ENCODE measurements at regions not wholly inside any gene's neighbourhood (a gene's known extent, or its start where the extent isn't known, plus 50 kb on each side); places are given as distances from the start of the nearest gene placed in this dataset.
A peak's percentile ranks its signal among the peaks of the same experiment; 100 is the strongest.

- TF ChIP-seq TSHZ1 (tag by site-specific recombination; IDR thresholded peaks at IDR 0.05; ENCODE audit: borderline replicate concordance) (no peak), BCL11B (tag by site-specific recombination; IDR thresholded peaks at IDR 0.05; ENCODE audit: low read depth) (peak; percentile 52; the same call in 1 of the 2 replicates), ZNF791 (tag by site-specific recombination; IDR thresholded peaks at IDR 0.05) (no peak), ZNF658 (tag by site-specific recombination; IDR thresholded peaks at IDR 0.05) (no peak), HOXC10 (CRISPR knock-in tag; IDR thresholded peaks at IDR 0.05) (no peak), ZNF292 (tag by site-specific recombination; IDR thresholded peaks at IDR 0.05; ENCODE audit: borderline replicate concordance, low read depth) (no peak), ATF2 (tag by site-specific recombination; IDR thresholded peaks at IDR 0.05; ENCODE audit: low read depth) (peak; percentile 80), WT1 (tag by site-specific recombination; IDR thresholded peaks at IDR 0.05) (peak; percentile 68), GLI4 (tag by site-specific recombination; IDR thresholded peaks at IDR 0.05) (no peak), ZNF837 (tag by site-specific recombination; IDR thresholded peaks at IDR 0.05) (no peak), ZNF221 (tag by site-specific recombination; IDR thresholded peaks at IDR 0.05; ENCODE audit: borderline replicate concordance) (no peak), ZNF175 (tag by site-specific recombination; IDR thresholded peaks at IDR 0.05) (no peak), SCRT1 (tag by site-specific recombination; IDR thresholded peaks at IDR 0.05; ENCODE audit: borderline replicate concordance) (no peak), ZNF510 (tag by site-specific recombination; IDR thresholded peaks at IDR 0.05; ENCODE audit: insufficient replicate concordance) (no peak), ZNF157 (tag by site-specific recombination; IDR thresholded peaks at IDR 0.05) (no peak), ZNF768 (tag by site-specific recombination; IDR thresholded peaks at IDR 0.05) (no peak), ZFP3 (tag by site-specific recombination; IDR thresholded peaks at IDR 0.05; ENCODE audit: low read depth) (no peak), ZNF404 (tag by site-specific recombination; IDR thresholded peaks at IDR 0.05) (no peak), ZNF747 (tag by site-specific recombination; IDR thresholded peaks at IDR 0.05) (no peak), HOXA7 (CRISPR knock-in tag; IDR thresholded peaks at IDR 0.05; ENCODE audit: borderline replicate concordance) (no peak), PRDM6 (tag by site-specific recombination; IDR thresholded peaks at IDR 0.05) (peak; percentile 94), ZBTB11 (tag by site-specific recombination; conservative IDR thresholded peaks at IDR 0.05; ENCODE audit: low read depth) (no peak), ZNF529 (tag by site-specific recombination; IDR thresholded peaks at IDR 0.05; ENCODE audit: insufficient replicate concordance) (no peak), GLI2 (tag by site-specific recombination; IDR thresholded peaks at IDR 0.05; ENCODE audit: borderline replicate concordance, low read depth) (no peak), ZNF184 (tag by site-specific recombination; IDR thresholded peaks at IDR 0.05) (no peak), TRIM28 (IDR thresholded peaks at IDR 0.05; ENCODE audit: borderline replicate concordance, low read length) (0 out of 2 replicates have a peak, but pooled peaks have one; percentile 25), ZSCAN18 (tag by site-specific recombination; IDR thresholded peaks at IDR 0.05) (no peak), ZNF423 (tag by site-specific recombination; IDR thresholded peaks at IDR 0.05) (no peak)
Observed at GRCh38 chr1:219825355-219825754, 103.0 kb downstream of the SLC30A10 start (continued).
